ENCODE measurements at regions not wholly inside any gene's neighbourhood (a gene's known extent, or its start where the extent isn't known, plus 50 kb on each side); places are given as distances from the start of the nearest gene placed in this dataset.
A peak's percentile ranks its signal among the peaks of the same experiment; 100 is the strongest.
"Not testable (repeated sequence)": the region's sequence is repeated elsewhere in the genome, so short reads cannot be mapped to it uniquely, and the experiment has no call there.

DNA sequence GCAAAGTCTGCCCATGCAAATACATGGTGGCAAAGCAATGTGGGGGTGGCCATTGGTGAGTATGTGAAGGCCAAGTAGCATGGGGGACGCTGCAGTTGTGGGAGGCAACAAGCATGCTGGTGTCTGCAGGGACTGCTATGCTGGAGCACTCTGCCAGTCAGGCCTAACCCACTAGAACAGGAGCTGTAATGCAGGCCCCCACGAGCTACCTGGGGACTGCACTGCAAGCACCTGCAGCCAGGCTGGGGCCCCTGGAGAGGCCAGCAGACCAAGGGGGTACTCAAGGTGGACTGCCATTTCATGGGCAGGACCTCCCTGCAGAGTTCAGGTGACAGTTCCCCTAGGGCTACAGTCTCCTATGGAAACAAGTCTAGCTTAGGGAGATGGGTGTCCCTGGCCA, 183.8 kb upstream of the PDE4D start:
- DNase-seq (ENCODE audit: low read depth), result no peak

DNA sequence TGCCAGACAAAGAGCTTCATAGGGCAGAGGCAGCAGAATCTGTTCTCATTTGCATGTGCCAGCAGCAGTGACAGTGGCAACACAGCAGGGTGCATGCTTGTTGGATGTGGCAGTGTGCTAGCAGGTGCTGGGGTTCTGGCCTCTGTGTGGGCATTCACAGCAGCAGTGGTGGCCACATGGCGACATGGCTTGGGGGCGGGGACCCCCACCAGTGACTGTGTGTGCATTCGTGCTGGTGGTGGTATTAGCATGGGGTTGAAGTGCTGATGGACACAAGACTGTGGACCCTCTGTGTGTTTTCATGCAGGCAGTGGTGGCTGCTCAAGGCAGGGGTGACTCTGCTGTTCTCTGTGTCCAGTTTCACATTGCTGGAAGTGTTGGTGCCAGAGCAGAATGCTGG, 183.2 kb upstream of the PDE4D start:
- DNase-seq (ENCODE audit: low read depth), result no peak

DNA sequence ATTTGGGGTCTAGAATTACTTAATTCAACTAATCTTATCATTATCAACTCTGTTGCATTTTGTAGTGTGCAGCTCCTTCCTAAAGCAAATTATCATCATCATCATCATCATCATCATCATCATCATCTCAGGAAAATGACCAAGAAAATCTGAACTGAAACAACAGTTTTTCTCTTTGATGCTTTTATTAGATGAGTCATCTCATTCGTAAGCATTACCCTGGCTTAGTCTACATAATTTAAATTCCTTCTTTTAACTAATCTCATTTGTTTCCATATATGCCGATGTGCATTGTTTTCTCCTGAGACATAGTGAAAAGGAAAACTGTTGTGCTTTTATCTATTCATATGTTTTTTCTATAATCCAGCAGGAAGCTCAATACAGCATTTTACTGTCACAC, 173.0 kb upstream of the PDE4D start:
- DNase-seq (ENCODE audit: low read depth), result peak; percentile 75

DNA sequence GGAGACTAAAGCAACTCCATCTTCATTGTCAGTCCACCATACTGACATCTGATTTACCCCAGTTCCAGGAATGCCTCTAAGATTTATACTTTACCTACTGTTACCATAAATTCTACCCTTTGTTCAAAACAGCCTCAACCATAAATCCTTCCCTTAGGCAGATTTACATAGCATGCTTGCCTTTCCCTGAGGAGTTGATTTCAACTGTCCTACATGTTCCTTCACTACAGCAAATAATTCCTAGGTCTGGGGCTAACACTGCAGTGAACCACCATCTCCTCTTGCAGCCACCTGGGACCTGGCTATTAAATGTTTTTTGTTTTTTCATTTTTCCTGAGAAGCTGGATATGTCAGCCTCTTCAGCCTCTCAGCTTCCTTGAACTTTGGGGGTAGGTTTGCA, 166.9 kb upstream of the PDE4D start:
- no peak for DNase-seq (ENCODE audit: low read depth)

DNA sequence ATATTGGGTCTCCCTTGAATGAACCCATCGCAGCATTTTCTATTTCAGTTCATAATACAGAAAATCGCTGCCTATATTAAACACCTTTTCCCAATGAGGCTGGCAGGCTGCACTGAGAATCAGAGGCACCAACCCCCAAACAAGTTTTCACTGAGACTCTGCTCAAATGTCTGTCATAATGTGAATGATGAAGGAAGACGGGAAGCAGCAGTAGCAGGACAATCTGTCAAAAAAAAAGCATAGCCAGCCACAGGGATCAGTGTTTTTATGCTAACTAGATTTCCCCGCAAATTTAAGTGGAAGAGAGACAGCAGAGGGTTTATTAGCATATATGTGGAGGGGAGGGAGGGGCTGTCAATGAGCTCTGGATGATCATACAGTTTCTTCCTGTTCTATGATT, 162.7 kb upstream of the PDE4D start:
- no peak for DNase-seq (ENCODE audit: low read depth)

DNA sequence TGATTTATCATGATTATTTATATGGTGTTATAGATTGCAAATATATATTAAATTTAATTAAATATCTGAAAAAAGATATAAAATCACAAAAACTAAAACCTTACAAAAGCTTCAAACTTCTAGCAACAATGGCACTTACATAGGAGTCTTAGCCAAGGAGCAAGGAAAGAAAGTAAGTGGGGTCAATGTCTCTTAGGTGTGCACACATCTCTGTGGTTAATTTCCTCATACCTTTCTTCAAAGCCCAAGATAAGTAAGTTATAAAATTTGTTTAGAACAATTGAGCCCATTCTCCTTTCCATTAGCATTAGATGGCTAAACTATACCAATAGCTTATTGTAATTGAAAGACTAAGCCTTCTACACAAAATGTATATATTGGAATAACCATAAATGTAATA, 161.6 kb upstream of the PDE4D start:
- DNase-seq (ENCODE audit: low read depth), result no peak

DNA sequence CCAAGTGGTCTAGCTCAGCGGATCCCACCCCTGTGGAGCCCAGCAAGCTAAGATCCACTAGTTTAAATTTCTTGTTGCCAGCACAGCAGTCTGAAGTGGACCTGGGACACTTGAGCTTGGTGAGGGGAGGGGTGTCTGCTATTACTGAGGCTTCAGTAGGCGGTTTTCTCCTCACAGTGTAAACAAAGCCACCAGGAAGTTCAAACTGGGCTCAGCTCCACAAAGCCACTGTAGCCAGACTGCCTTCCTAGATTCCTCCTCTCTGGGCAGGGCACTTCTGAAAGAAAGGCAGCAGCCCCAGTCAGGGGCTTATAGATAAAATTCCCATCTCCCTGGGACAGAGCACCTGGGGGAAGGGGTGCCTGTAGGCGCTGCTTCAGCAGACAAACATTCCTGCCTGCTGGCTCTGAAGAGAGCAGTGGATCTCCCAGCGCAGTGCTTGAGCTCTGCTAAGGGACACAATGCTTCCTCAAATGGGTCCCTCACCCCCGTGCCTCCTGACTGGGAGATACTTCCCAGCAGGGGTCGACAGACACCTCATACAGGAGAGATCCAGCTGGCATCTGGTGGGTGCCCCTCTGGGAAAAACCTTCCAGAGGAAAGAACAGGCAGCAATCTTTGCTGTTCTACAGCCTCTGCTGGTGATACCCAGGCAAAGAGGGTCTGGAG, 148.6 kb upstream of the PDE4D start:
- DNase-seq (ENCODE audit: low read depth), result peak; percentile 7

DNA sequence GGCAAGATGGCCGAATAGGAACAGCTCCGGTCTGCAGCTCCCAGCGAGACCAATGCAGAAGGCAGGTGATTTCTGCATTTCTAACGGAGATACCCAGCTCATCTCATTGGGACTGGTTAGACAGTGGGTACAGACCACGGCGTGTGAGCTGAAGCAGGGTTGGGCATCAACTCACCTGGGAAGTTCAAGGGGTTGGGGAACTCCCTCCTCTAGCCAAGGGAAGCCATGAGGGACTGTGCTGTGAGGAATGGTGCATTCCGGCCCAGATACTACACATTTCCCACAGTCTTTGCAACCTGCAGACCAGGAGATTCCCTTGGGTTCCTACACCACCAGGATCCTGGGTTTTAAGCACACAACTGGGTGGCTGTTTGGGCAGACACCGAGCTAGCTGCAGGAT, 148.0 kb upstream of the PDE4D start:
- not testable (repeated sequence) for DNase-seq (ENCODE audit: low read depth)

DNA sequence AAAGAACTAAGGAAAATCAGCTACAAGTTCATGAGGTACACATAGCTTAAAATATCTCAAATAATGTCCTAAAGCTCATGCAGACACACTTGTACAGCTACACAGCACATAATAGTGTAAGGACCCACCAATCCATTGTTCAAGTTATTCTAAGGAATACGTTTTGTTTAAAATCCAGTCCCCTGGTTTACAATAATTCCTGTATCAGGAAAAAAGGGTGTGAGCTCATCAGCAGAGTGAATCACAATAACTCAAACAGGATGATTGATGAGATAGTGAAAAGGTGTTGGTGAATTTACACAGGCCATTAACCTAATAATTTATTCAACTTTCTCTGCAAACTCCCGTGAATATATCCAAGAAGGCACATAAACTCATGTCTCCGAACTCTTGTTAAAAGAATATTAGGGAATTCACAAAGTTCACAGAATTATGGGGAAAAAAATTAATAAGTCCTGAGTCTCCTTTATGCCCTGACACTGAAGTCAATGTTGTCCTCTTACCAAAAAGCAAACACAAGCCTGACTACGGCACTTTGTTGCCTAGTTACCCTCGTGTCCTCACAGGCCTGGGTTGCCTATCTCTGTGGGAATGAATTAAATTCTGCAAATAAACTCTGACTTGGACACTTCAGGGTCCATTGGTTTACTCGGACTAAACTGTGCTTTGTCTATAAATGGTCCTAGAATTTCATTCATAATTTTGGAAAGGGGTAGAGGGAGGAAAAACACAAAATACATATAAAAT, 142.8 kb upstream of the PDE4D start:
- no peak for DNase-seq (ENCODE audit: low read depth)

DNA sequence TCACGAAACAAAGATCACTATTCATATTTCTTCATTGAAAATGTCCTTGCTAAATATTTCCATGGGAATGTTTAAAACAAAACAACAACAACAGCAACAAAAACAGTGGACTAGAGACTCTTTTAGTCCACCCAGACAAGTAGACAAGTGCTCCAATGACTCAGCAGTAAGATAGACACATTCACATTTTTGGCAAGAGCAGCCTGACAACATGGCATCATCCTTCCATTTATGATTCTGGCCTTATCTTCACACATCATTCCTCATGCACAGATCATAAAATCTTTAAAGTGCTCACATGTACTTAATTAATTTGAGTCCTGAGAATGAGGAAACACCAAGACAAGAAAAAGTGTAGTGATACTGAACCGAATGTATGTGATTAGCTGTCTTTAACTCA, 132.6 kb upstream of the PDE4D start:
- peak; percentile 88 for DNase-seq (ENCODE audit: low read depth)

DNA sequence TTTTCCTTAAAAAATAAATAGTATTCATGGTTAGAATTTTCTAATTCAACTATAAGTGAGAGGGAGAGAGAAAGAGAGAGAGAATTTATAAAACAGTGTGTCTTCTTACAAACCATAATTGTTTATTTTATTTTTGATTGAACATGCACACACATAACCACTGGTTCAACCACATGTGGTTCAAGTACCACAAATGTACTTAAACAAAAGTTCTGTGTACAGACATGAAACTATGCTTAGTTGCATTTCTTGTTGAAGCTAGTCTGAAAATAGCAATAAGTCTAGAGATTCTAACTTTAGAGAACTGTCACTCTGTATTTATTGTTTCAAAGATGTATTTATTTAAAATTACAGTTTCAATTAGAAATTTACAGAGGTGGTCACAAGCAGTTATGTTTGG, 130.6 kb upstream of the PDE4D start:
- DNase-seq (ENCODE audit: low read depth), result peak; percentile 18

DNA sequence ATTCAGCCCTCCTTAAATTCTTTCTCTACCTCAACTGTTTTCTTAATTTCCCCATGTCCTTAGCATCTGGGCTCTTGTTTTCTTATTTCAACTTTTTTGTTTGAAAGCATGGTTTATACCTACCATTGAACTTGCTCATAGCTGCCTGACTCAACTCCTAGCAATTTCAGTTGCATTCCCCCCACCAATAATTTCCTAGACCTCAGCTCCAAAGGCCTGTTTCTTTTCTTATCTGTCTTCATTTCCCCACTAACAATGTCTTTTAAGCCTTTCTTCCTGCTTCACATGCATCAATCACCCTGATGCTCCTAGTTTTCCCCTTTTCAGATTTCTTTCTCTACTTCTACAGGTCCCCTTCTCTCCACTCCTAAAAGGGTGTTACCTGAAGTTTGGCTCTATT, 129.7 kb upstream of the PDE4D start:
- DNase-seq (ENCODE audit: low read depth), result peak; percentile 89

DNA sequence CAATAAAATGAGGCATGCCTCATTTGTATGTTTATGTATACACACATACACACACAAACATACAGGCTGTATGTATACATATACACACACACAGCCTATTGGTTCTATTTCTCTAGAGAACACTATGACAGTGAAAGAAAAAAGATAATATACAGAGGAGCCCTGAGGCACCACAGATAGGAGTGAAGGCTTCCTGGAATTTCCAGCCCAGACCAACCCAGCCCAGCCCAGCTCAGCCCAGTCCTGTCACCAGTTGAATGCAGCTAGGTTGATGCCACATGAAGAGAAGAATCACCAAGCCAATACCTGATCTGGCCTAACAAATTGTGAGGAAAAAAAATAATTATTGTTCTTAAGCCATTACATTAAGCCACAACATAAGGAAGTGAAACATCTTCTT, 126.9 kb upstream of the PDE4D start:
- DNase-seq (ENCODE audit: low read depth), result no peak

DNA sequence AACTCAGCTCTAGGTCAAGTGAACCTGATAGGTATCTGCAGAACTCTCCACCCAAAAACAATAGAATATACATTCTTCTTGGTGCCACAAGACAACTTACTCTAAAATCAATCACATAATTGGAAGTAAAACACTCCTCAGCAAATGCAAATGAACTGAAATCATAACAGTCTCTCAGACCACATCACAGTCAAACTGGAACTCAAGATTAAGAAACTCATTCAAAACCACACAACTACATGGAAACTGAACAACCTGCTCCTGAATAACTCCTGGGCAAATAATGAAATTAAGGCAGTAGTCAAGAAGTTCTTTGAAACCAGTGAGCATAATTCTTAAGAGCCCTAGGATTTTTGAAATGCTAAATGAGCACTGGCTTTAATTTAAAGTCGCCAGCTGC, 125.4 kb upstream of the PDE4D start:
- DNase-seq (ENCODE audit: low read depth), result not testable (repeated sequence)

DNA sequence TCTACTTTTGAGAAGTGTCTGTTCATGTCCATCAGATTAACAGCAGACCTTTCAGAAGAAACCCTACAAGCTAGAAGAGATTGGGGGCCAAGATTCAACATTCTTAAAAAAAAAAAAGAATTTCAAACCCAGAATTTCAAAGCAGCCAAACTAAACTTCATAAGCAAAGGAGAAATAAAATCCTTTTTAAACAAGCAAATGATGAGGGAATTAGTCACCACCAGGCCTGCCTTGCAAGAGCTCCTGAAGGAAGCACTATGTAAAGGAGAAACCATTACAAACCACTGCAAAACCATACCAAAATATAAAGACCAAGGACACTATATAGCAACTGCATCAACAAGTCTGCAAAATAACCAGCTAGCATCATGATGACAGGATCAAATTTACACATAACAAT, 124.6 kb upstream of the PDE4D start:
- DNase-seq (ENCODE audit: low read depth), result peak; percentile 63

DNA sequence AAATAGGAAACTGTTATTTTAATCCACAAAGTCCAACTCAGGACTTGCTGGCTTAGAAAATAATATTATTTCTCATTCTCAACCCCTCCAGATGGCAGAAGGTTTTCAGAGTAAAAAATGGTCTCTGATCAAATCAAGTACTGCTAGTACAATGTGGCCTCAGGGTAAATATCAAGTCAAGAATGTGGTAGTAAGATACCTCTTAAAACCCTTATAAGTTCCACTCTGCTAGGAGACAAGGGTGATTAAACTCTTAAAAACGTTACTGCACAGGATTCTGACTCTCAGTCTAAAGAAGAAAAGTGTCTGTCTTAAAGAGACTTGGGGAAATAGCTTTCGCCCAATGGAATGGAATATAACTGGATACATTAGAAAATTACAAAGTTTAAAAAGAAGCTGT, 120.8 kb upstream of the PDE4D start:
- no peak for DNase-seq (ENCODE audit: low read depth)

DNA sequence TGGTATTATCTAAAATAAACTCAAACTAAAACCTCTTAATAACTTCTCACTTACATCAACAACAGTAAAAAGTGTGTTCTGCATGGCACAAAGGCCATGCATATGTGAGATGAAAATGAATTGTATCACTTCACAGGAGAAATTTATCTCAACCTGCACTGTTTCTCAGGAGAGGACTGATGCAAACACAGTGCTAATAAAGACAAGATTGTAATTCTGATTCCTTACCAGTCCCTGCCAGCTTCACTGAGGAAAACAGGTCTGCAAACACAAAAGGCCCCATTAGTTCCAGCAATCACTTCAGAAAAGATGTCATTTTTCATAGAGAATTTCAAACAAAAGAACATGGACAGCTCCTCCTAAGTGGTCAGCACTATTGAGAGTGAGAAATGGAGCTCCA, 117.3 kb upstream of the PDE4D start:
- DNase-seq (ENCODE audit: low read depth), result no peak

DNA sequence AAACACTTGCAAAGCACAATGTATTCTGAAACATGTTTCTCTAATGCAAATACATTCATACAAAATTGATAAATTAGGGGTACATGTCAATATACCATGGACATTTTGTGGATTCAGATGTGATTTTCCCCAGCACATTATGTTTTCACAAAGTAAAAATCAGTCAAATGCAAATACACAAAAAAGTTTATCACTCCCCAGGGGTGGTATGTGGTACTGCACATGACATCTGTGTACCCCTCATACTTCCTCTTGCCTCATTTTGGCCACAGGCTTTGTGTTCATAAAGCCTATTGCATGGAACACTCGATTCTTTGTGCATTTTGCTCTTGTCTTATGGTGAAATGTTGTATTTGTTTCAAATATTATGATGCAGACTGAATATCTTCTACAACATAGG, 116.8 kb upstream of the PDE4D start:
- DNase-seq (ENCODE audit: low read depth), result no peak

DNA sequence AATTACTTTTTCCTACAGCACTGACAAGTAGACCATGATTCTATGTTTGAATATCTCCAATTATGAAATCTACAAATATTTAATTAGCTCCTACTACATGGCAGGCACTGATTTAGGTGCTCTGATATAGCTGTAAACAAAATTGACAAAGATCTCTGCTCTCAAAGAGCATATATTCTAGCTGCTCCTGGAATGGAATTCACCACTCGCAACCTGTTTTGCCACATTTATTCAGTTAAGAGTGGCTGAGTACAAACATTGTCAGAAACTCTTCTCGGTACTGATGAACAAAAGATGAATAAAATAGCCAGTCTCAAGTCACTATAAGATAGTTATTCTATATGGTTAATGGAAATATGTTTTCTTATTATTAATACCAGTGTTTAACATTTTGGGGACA, 114.2 kb upstream of the PDE4D start:
- DNase-seq (ENCODE audit: low read depth), result no peak

DNA sequence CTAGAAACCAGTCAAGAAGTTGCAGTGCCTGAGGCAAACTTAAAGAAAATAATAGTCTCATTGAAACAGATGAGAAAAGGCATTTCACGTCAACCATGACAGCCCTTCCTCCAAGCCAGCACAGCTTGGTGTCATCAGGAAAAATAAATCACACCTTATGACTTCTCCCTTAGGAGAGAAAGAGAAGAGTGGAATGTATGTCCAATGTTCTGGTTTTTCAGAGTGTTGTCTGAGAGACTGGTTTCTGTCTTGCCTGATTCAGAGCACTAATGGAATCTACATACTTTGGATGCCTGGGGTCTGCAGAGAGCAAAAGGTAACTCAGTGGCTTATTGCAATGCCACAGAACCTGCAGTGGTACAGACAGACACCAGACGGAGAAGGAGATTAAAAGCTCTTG, 105.5 kb upstream of the PDE4D start:
- DNase-seq (ENCODE audit: low read depth), result peak; percentile 93

DNA sequence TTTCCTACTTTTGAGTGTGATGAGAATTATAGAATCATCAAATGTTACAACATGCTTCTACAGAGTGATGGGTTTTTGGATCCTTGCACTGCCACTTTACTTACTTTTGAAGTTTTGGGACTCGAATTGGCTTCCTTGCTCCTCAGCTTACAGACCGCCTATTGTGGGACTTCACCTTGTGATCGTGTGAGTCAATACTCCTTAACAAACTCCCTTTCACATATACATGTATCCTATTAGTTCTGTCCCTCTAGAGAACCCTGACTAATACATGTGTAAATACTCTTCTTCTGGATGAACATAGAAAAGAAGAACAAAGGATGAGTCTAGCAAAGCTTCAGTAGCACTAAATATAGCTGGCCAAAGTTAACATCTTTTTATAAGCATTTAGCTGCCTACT, 98.7 kb upstream of the PDE4D start:
- no peak for DNase-seq (ENCODE audit: low read depth)

DNA sequence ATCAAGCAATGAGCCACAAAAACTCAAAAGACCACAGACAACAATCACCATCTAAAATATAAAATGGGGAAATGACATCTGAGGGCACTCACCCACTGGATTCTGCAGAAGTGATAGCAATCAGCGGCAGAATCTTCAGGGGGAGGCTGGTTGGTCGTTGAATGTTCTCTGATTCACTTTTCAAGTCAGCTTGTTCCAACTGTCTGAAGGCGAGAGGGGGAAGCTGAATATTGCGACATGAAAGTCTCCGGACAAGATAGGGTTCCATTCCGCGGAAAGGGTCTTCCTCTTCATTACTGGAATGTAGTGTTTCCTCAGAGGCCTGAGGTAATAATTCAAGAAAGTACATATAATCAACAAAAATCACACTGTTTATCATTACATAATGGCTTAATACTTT, 94.9 kb upstream of the PDE4D start:
- no peak for DNase-seq (ENCODE audit: low read depth)

DNA sequence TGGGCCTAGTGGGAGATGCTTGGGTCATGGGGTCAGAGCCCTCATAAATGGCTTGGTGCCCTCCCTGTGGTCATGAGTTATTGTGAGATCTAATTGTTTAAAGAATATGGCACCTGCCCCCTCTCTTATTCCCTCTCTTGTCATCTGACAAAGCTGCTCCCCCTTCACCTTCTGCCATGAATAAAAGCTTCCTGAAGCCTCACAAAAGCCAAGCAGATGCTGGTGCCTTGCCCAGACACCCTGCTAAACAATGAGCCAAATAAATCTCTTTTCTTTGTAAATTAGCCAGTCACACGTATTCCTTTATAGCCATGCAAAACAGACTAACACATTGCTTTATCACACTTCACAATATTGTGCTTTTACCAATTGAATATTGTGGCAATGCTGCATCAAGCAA, 82.8 kb upstream of the PDE4D start:
- no peak for DNase-seq (ENCODE audit: low read depth)

DNA sequence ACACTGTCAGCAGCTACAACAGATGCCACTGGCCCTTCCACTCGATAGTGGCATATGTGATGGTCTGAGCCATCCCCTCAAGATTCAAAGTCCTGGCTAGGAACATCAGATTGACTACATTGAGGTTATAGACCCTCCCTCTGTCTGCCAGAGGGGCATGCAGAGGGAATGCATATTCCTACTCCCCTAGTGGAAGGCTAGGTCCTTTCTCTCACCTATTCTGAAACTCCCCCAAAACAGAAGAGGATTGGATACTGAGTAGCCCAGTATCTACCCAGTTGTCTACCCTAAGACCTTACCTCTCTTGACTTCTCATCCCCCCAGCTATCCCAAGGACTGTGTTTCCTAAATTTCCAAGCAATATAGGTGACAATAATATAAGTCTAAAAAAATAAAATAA, 78.5 kb upstream of the PDE4D start:
- no peak for DNase-seq (ENCODE audit: low read depth)
